ENCODE measurements at regions not wholly inside any gene's neighbourhood (a gene's known extent, or its start where the extent isn't known, plus 50 kb on each side); places are given as distances from the start of the nearest gene placed in this dataset.
A peak's percentile ranks its signal among the peaks of the same experiment; 100 is the strongest.

DNA sequence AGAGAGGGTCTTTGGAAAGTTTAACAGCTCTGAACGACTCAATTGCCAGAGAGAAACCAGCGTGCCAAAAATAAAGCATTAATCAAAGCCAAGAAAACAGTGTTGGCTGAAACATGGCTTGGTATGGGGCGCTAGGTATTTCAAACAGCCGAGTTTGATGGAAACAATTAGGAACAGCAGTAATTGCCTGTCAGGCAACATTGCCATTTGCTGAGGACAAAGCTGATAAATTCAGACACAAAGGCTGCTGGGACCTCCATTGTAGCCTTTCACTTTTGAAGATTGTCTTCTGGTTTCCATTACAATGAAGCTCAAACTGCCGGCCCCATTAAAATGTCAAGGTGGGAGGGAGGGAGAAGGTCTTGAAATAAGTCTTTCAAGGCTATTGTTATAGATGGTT is 125.4 kb upstream of the SPDL1 start:
- H3K27ac ChIP-seq, result no peak overlapping the region
- H4K20me1 ChIP-seq (ENCODE audit: insufficient read depth, poor library complexity, severe bottlenecking), result no peaks in the 10 kb centered on the region
- H3K4me1 ChIP-seq (ENCODE audit: insufficient read depth), result no peaks in the 10 kb centered on the region
- no peak for DNase-seq (ENCODE audit: low spot score)
- TF ChIP-seq EZH2 (IDR thresholded peaks at IDR 0.05; ENCODE audit: borderline replicate concordance) (no peak), EZH2phosphoT487 (IDR thresholded peaks at IDR 0.05; ENCODE audit: low read depth, severe bottlenecking, unreplicated experiment) (no peak)
- TF ChIP-seq, protein P1, sequence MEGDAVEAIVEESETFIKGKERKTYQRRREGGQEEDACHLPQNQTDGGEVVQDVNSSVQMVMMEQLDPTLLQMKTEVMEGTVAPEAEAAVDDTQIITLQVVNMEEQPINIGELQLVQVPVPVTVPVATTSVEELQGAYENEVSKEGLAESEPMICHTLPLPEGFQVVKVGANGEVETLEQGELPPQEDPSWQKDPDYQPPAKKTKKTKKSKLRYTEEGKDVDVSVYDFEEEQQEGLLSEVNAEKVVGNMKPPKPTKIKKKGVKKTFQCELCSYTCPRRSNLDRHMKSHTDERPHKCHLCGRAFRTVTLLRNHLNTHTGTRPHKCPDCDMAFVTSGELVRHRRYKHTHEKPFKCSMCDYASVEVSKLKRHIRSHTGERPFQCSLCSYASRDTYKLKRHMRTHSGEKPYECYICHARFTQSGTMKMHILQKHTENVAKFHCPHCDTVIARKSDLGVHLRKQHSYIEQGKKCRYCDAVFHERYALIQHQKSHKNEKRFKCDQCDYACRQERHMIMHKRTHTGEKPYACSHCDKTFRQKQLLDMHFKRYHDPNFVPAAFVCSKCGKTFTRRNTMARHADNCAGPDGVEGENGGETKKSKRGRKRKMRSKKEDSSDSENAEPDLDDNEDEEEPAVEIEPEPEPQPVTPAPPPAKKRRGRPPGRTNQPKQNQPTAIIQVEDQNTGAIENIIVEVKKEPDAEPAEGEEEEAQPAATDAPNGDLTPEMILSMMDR (IDR thresholded peaks at IDR 0.05; ENCODE audit: poor library complexity), result no peak
- H3K36me3 ChIP-seq (replicated peaks; ENCODE audit: insufficient read depth, low read depth), result no peaks in the 10 kb centered on the region
- H3K9me3 ChIP-seq (ENCODE audit: low read depth), result no peaks in the 10 kb centered on the region
- no peak overlapping the region for H3K4me3 ChIP-seq
- no peaks in the 10 kb centered on the region for H3K27me3 ChIP-seq
- no peak overlapping the region for H3K4me2 ChIP-seq
- H3K79me2 ChIP-seq, result no peaks in the 10 kb centered on the region
- no peaks in the 10 kb centered on the region for H3K9me2 ChIP-seq (replicated peaks; ENCODE audit: insufficient read depth)
- WGBS (ENCODE audit: low lambda C conversion rate, missing lambda C conversion rate), result 41% methylated on average over 5 of the region's 5 CpGs
- H2AFZ ChIP-seq, result no peak overlapping the region

DNA sequence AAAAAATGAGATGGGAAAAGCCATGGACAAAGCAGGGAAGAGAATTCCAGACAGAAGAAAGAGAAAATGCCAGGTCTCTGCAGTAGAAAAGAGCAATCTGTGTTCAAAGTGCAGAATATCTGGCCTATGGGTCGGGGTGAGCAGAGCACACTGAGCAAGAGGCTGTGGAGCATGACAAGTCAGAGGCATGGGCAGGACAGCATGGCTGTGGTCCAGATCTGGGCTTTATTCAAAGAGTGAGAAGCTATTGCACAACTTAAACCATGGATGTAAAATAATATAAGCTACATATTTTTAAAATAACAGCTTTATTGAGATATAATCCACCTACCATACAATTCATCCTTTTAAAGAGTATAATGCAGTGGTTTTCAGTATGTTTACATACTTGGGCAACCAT is 133.1 kb upstream of the SPDL1 start:
- H3K79me2 ChIP-seq, result no peaks in the 10 kb centered on the region
- no peaks in the 10 kb centered on the region for H3K9me2 ChIP-seq (replicated peaks; ENCODE audit: insufficient read depth)
- no peak overlapping the region for H3K4me3 ChIP-seq
- 62% methylated on average over 1 of the region's 1 CpG for WGBS (ENCODE audit: low lambda C conversion rate, missing lambda C conversion rate)
- no peaks in the 10 kb centered on the region for H3K9me3 ChIP-seq (ENCODE audit: low read depth)
- TF ChIP-seq EZH2phosphoT487 (IDR thresholded peaks at IDR 0.05; ENCODE audit: low read depth, severe bottlenecking, unreplicated experiment) (no peak), EZH2 (IDR thresholded peaks at IDR 0.05; ENCODE audit: borderline replicate concordance) (no peak)
- TF ChIP-seq, protein P1 (IDR thresholded peaks at IDR 0.05; ENCODE audit: poor library complexity), result no peak
- H3K4me1 ChIP-seq (ENCODE audit: insufficient read depth), result no peaks in the 10 kb centered on the region
- DNase-seq (ENCODE audit: low spot score), result peak; percentile 24
- no peaks in the 10 kb centered on the region for H4K20me1 ChIP-seq (ENCODE audit: insufficient read depth, poor library complexity, severe bottlenecking)
- H3K27ac ChIP-seq, result no peak overlapping the region
- no peak overlapping the region for H2AFZ ChIP-seq
- no peaks in the 10 kb centered on the region for H3K27me3 ChIP-seq
- H3K36me3 ChIP-seq (replicated peaks; ENCODE audit: insufficient read depth, low read depth), result no peaks in the 10 kb centered on the region
- H3K4me2 ChIP-seq, result no peak overlapping the region

- 98% methylated on average over 6 of the region's 6 CpGs for WGBS (ENCODE audit: low lambda C conversion rate, missing lambda C conversion rate)
These were observed 134.7 kb upstream of the SPDL1 start for GRCh38 chr5:169448826-169449225.

More at GRCh38 chr5:169448826-169449225, 134.7 kb upstream of the SPDL1 start:
- Histone ChIP-seq H4K20me1 (ENCODE audit: insufficient read depth, poor library complexity, severe bottlenecking) (no peaks in the 10 kb centered on the region), H3K9me2 (replicated peaks; ENCODE audit: insufficient read depth) (no peaks in the 10 kb centered on the region), H3K36me3 (replicated peaks; ENCODE audit: insufficient read depth, low read depth) (no peaks in the 10 kb centered on the region), H2AFZ (no peak overlapping the region), H3K4me1 (ENCODE audit: insufficient read depth) (peaks cover under 1% of the 10 kb centered on the region), H3K27ac (no peak overlapping the region), H3K79me2 (no peaks in the 10 kb centered on the region), H3K27me3 (no peaks in the 10 kb centered on the region), H3K9me3 (ENCODE audit: low read depth) (no peaks in the 10 kb centered on the region), H3K4me3 (no peak overlapping the region), H3K4me2 (no peak overlapping the region)
- no peak for DNase-seq (ENCODE audit: low spot score)
- TF ChIP-seq EZH2 (IDR thresholded peaks at IDR 0.05; ENCODE audit: borderline replicate concordance) (no peak), EZH2phosphoT487 (IDR thresholded peaks at IDR 0.05; ENCODE audit: low read depth, severe bottlenecking, unreplicated experiment) (no peak)
- TF ChIP-seq, protein P1 (IDR thresholded peaks at IDR 0.05; ENCODE audit: poor library complexity), result no peak
